ENCODE measurements at regions not wholly inside any gene's neighbourhood (a gene's known extent, or its start where the extent isn't known, plus 50 kb on each side); places are given as distances from the start of the nearest gene placed in this dataset.

DNA sequence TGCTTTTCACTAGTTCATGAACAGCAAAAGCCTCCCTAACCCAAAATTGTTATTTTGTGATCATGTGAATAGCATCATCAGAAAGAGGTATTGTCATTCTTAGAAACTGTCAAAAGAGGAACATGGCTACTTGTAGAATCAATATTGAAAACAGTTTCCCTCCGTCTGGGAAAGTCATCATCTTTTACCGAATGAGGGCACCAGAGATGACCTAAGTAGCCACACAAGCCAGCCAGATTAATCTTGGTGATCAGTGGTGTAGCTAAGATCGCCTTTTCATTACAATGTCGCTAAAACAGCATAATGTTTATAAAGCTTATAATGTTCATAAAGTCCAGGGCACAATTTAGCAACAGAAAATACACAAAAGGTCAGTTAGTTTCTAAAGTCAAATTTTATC, 136.1 kb downstream of the SIPA1L2 start:
- TF ChIP-seq POLR2AphosphoS5 (IDR thresholded peaks at IDR 0.05), result no peak
- TF ChIP-seq CTCF (IDR thresholded peaks at IDR 0.05), result no peak
- no peak for TF ChIP-seq POLR2A (IDR thresholded peaks at IDR 0.05)
